Aorta (tissue), 5 donors: ENCODE measurements at regions not wholly inside any gene's neighbourhood (a gene's known extent, or its start where the extent isn't known, plus 50 kb on each side); places are given as distances from the start of the nearest gene placed in this dataset.

Experiments
- ATAC-seq: fragments of 200-7000 bp; cut with Tn5 transposase; one replicate; pipeline ENCODE4 v1.9.1; 2022; ENCODE audit warnings: moderate library complexity; ENCODE audit not compliant: low FRiP score
- DNase-seq, 2 donors: peaks; one replicate each; pipeline ENCODE4 v3.0.0-alpha.2; 2020
- H3K27ac ChIP-seq, 2 donors: one replicate each; pipeline ENCODE4 v1.5.1; 2013; ENCODE audit warnings: low read length in 2 of 2, mild to moderate bottlenecking in 2 of 2, moderate library complexity in 2 of 2, control low read depth in 1 of 2, inconsistent platforms in 1 of 2, low read depth in 1 of 2
- H3K27me3 ChIP-seq, 2 donors: one replicate each; pipeline ENCODE4 v1.6.1; 2013; ENCODE audit warnings: control low read depth in 1 of 2, low read length in 1 of 2, mild to moderate bottlenecking in 1 of 2, moderate library complexity in 1 of 2; ENCODE audit not compliant: insufficient read depth in 2 of 2, control insufficient read depth in 1 of 2
- H3K36me3 ChIP-seq, 2 donors: one replicate each; pipeline ENCODE4 v1.6.1; 2013; ENCODE audit warnings: control low read depth in 1 of 2, low read length in 1 of 2, mild to moderate bottlenecking in 1 of 2; ENCODE audit not compliant: insufficient read depth in 2 of 2, control insufficient read depth in 1 of 2
- H3K4me1 ChIP-seq, 2 donors: one replicate each; pipeline ENCODE4 v1.6.1; 2013; ENCODE audit warnings: low read length in 2 of 2, control low read depth in 1 of 2, mild to moderate bottlenecking in 1 of 2, moderate library complexity in 1 of 2; ENCODE audit not compliant: insufficient read depth in 2 of 2, control insufficient read depth in 1 of 2
- H3K4me3 ChIP-seq, 2 donors: one replicate each; pipeline ENCODE4 v1.5.1; 2013; ENCODE audit warnings: low read length in 2 of 2, control low read depth in 1 of 2, mild to moderate bottlenecking in 1 of 2
- H3K9me3 ChIP-seq: one replicate; pipeline ENCODE4 v1.6.1; 2013; ENCODE audit warnings: mild to moderate bottlenecking, low read length; ENCODE audit not compliant: control insufficient read depth
- WGBS, 2 donors: extraction: QIAGEN DNeasy Blood & Tissue Kit; methylation state at CpG; one replicate each; pipeline ENCODE4 v1.1.7; 2013; 5-methylcytosine and 5-hydroxymethylcytosine counted together
- intact Hi-C, 2 donors: fragments of 100-400 bp; cut with DNase I; formaldehyde crosslinking; loops; one replicate each; pipeline versions ENCODE4 v1.14.2 to v1.15.0; 2022
- donor health status: healthy with polysubstance abuse.
- donor health status: Bipolar disorder and iron deficiency.
- donor health status: DM: no; HTN: no; CAD: no.
- donor health status: DM: no; HTN: no; CAD: no.
- donor health status: DM: yes; HTN: yes; CAD: no.

DNA sequence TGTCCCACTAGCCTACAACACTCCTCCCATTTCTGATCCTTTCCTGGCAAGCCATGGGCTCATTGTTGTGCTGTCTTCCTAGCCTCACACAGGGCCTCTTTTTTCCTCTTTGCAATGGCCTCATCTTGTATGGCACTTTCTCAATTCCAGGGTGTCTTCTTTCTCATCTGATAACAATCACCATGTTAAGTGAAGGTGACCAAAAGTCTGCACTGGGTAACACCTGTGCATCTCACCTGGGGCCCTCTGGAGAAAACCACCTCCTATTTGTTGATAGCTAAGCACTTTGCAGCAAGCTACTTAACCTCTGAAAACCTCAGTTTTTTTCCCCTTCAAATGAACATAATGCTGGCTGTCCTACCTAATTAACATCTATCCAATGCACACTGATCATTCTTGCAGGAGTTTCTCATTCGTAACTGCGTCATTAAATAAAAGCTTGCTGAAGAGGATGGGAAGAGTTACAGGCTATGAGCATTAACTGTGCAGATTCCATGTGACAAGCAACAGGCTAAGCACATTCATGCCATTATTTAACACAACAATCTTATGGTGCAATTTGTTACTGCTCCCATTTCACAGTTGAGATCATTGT lies 60.1 kb upstream of the STK32A start:
- Histone ChIP-seq H3K4me1 (no peaks in the 10 kb centered on the region), H3K27ac (no peak overlapping the region), H3K4me3 (no peak overlapping the region), H3K36me3 (no peaks in the 10 kb centered on the region), H3K27me3 (no peaks in the 10 kb centered on the region), H3K9me3 (no peaks in the 10 kb centered on the region)
- intact Hi-C loops = loop anchor here in 1 of 2 donors (10.0 kb wide), 1 partner anchor 190 kb away; no protein-coding TSS in a partner anchor
- DNase-seq (no peak), ATAC-seq (no peak)
- WGBS, 2 donors = 91 to 99% methylated on average over 2 of the region's 2 CpGs

GRCh38 chr5:147175516-147176097 lies 59.2 kb upstream of the STK32A start:
- Histone ChIP-seq H3K9me3 (no peaks in the 10 kb centered on the region), H3K36me3 (no peaks in the 10 kb centered on the region), H3K4me3 (no peak overlapping the region), H3K4me1 (no peaks in the 10 kb centered on the region), H3K27me3 (no peaks in the 10 kb centered on the region), H3K27ac (no peak overlapping the region)
- intact Hi-C loops = loop anchor here in 1 of 2 donors (10.0 kb wide), 1 partner anchor 191 kb away; no protein-coding TSS in a partner anchor
- DNase-seq = no peak
- 50 to 57% methylated on average over 2 of the region's 2 CpGs for WGBS, 2 donors
- no peak for ATAC-seq

GRCh38 chr5:147176422-147176821 lies 58.4 kb upstream of the STK32A start:
- DNase-seq = no peak
- WGBS, 2 donors = 74 to 76% methylated on average over 4 of the region's 4 CpGs
- no peaks in the 10 kb centered on the region for H3K9me3 ChIP-seq

GRCh38 chr5:147177125-147177840 lies 57.5 kb upstream of the STK32A start:
- no peaks in the 10 kb centered on the region for H3K36me3 ChIP-seq
- intact Hi-C loops = loop anchor here in 1 of 2 donors (10.0 kb wide), 1 partner anchor 192 kb away; no protein-coding TSS in a partner anchor
- H3K27me3 ChIP-seq = no peaks in the 10 kb centered on the region
- DNase-seq (no peak), ATAC-seq (no peak)
- H3K4me3 ChIP-seq = no peak overlapping the region
- no peaks in the 10 kb centered on the region for H3K4me1 ChIP-seq
- H3K9me3 ChIP-seq = no peaks in the 10 kb centered on the region
- WGBS, 2 donors = 65 to 78% methylated on average over 6 of the region's 6 CpGs
- H3K27ac ChIP-seq = no peak overlapping the region

More at GRCh38 chr5:147176422-147176821, 58.4 kb upstream of the STK32A start:
- Histone ChIP-seq H3K4me3 (no peak overlapping the region), H3K36me3 (no peaks in the 10 kb centered on the region), H3K4me1 (no peaks in the 10 kb centered on the region), H3K27me3 (no peaks in the 10 kb centered on the region), H3K27ac (no peak overlapping the region)
- no peak for ATAC-seq
- intact Hi-C loops = loop anchor here in 1 of 2 donors (10.0 kb wide), 1 partner anchor 192 kb away; no protein-coding TSS in a partner anchor

- H3K9me3 ChIP-seq = no peaks in the 10 kb centered on the region
- no peaks in the 10 kb centered on the region for H3K4me1 ChIP-seq
- no peaks in the 10 kb centered on the region for H3K36me3 ChIP-seq
- 59 to 64% methylated on average over 3 of the region's 3 CpGs for WGBS, 2 donors
- ATAC-seq (no peak), DNase-seq (no peak)
- no peak overlapping the region for H3K27ac ChIP-seq
- no peaks in the 10 kb centered on the region for H3K27me3 ChIP-seq
- intact Hi-C loops = loop anchor here (10.0 kb wide), 2 partner anchors 195 to 215 kb away; no protein-coding TSS in a partner anchor
- no peak overlapping the region for H3K4me3 ChIP-seq
These were observed 55.2 kb upstream of the STK32A start for GRCh38 chr5:147179562-147180147.

DNA sequence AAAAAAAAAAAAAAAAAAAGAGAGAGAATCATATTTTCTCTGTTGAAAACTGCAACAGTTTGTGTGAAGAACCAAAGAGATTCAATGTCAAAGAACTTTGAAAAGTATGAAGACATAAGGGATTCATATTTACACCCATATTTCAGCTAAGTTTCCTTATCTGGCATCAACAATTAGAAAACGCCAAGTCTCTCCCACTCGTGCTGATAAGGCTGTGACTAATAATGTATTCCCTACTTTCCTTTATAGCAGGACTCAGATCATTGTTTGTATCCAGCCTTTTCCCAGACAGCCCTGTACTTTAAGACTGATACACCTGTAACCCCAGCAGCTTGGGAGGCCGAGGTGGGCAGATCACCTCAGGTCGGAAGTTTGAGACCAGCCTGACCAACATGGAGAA lies 54.1 kb upstream of the STK32A start:
- Histone ChIP-seq H3K36me3 (no peaks in the 10 kb centered on the region), H3K4me1 (no peaks in the 10 kb centered on the region), H3K27ac (no peak overlapping the region), H3K27me3 (no peaks in the 10 kb centered on the region), H3K9me3 (peaks cover 2% of the 10 kb centered on the region), H3K4me3 (no peak overlapping the region)
- 42 to 43% methylated on average over 4 of the region's 4 CpGs for WGBS, 2 donors
- intact Hi-C loops = loop anchor here in 1 of 2 donors (10.0 kb wide), 1 partner anchor 216 kb away; no protein-coding TSS in a partner anchor
- ATAC-seq (no peak), DNase-seq (no peak)
